GDM1 (cell line): ENCODE measurements at regions not wholly inside any gene's neighbourhood (a gene's known extent, or its start where the extent isn't known, plus 50 kb on each side); places are given as distances from the start of the nearest gene placed in this dataset.
A peak's percentile ranks its signal among the peaks of the same experiment; 100 is the strongest.

Experiments
- DNase-seq: peaks from one replicate; lab custom pipeline; 2025; lab: John Stamatoyannopoulos, UW

GRCh38 chr13:21965095-21965494 is 294.2 kb downstream of the FGF9 start:
- DNase-seq: no peak

GRCh38 chr13:21966014-21966413 is 295.1 kb downstream of the FGF9 start:
- no peak for DNase-seq

GRCh38 chr13:21967871-21968270 is 297.0 kb downstream of the FGF9 start:
- DNase-seq: no peak

- no peak for DNase-seq
Observed at GRCh38 chr13:21970172-21970571, 299.3 kb downstream of the FGF9 start.

GRCh38 chr13:21970918-21971317 is 300.0 kb downstream of the FGF9 start:
- DNase-seq: no peak

- DNase-seq: no peak
Observed at GRCh38 chr13:21971662-21972621, 301.1 kb downstream of the FGF9 start.

- no peak for DNase-seq
Observed at GRCh38 chr13:21973437-21974125, 302.7 kb downstream of the FGF9 start.

- DNase-seq: no peak
Observed at GRCh38 chr13:21974741-21975140, 303.9 kb downstream of the FGF9 start.

GRCh38 chr13:21976159-21976558 is 305.3 kb downstream of the FGF9 start:
- no peak for DNase-seq

- DNase-seq: no peak
Observed at GRCh38 chr13:21979161-21979806, 308.4 kb downstream of the FGF9 start.

- DNase-seq: no peak
Observed at GRCh38 chr13:21980049-21980448, 309.2 kb downstream of the FGF9 start.

GRCh38 chr13:21984156-21984555 is 313.3 kb downstream of the FGF9 start:
- no peak for DNase-seq

- no peak for DNase-seq
Observed at GRCh38 chr13:21986602-21987001, 315.7 kb downstream of the FGF9 start.

GRCh38 chr13:21987793-21988192 is 316.9 kb downstream of the FGF9 start:
- peak; percentile 75 for DNase-seq

GRCh38 chr13:21988624-21989023 is 317.8 kb downstream of the FGF9 start:
- no peak for DNase-seq

GRCh38 chr13:21996049-21996448 is 325.2 kb downstream of the FGF9 start:
- DNase-seq: no peak

GRCh38 chr13:21997726-21998125 is 326.9 kb downstream of the FGF9 start:
- no peak for DNase-seq

- DNase-seq: no peak
Observed at GRCh38 chr13:21998279-21998990, 327.6 kb downstream of the FGF9 start.

- no peak for DNase-seq
Observed at GRCh38 chr13:21999666-22000065, 328.8 kb downstream of the FGF9 start.

GRCh38 chr13:22000191-22000590 is 329.3 kb downstream of the FGF9 start:
- DNase-seq: no peak

GRCh38 chr13:22001336-22001735 is 330.5 kb downstream of the FGF9 start:
- no peak for DNase-seq

GRCh38 chr13:22002893-22003292 is 332.0 kb downstream of the FGF9 start:
- DNase-seq: no peak
